ENCODE measurements at regions not wholly inside any gene's neighbourhood (a gene's known extent, or its start where the extent isn't known, plus 50 kb on each side); places are given as distances from the start of the nearest gene placed in this dataset.

DNA sequence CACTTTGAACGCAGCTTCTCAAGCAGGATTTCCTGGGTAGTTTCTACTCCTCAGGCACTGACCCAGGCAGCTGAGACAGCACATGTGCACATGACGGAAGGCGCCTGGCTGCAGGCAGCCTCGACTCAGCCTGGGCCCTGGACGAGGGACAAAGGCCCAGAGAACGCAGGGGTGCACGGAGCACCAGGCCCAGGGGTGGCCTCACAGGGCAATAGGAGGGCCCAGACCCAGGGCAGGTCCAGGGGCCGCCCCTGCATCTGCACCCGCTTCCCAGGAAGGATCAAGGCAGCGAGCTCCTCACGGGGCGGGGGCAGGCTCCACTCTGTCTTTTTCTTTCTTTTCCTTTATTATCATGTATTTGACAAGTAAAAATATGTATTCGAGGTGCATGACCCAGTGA lies 208.4 kb downstream of the BRD1 start:
- Histone ChIP-seq H2AFZ (ENCODE audit: low read depth, low read length, severe bottlenecking) (no peak overlapping the region), H3K27ac (ENCODE audit: low read depth, low read length) (no peak overlapping the region), H3K9me2 (replicated peaks; ENCODE audit: insufficient read depth, low read length) (no peaks in the 10 kb centered on the region), H3K9me3 (ENCODE audit: insufficient read depth, low read length) (no peaks in the 10 kb centered on the region), H4K20me1 (ENCODE audit: low read depth, low read length) (no peaks in the 10 kb centered on the region), H3K27me3 (ENCODE audit: low read length) (no peaks in the 10 kb centered on the region), H3K4me3 (ENCODE audit: insufficient read depth, low read length, poor library complexity, severe bottlenecking) (no peak overlapping the region), H3K4me2 (ENCODE audit: low read depth, low read length, poor library complexity, severe bottlenecking) (no peak overlapping the region), H3F3A (ENCODE audit: insufficient read depth) (no peaks in the 10 kb centered on the region), H3K79me2 (ENCODE audit: insufficient read depth, low read length) (no peaks in the 10 kb centered on the region; the same call in 1 of the 2 replicates), H3K36me3 (ENCODE audit: low read length) (no peaks in the 10 kb centered on the region), H3K9ac (ENCODE audit: low read length) (no peak overlapping the region)
- no peak for TF ChIP-seq EZH2phosphoT487 (conservative IDR thresholded peaks at IDR 0.05; ENCODE audit: low read length)
- TF ChIP-seq, protein P1, sequence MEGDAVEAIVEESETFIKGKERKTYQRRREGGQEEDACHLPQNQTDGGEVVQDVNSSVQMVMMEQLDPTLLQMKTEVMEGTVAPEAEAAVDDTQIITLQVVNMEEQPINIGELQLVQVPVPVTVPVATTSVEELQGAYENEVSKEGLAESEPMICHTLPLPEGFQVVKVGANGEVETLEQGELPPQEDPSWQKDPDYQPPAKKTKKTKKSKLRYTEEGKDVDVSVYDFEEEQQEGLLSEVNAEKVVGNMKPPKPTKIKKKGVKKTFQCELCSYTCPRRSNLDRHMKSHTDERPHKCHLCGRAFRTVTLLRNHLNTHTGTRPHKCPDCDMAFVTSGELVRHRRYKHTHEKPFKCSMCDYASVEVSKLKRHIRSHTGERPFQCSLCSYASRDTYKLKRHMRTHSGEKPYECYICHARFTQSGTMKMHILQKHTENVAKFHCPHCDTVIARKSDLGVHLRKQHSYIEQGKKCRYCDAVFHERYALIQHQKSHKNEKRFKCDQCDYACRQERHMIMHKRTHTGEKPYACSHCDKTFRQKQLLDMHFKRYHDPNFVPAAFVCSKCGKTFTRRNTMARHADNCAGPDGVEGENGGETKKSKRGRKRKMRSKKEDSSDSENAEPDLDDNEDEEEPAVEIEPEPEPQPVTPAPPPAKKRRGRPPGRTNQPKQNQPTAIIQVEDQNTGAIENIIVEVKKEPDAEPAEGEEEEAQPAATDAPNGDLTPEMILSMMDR (IDR thresholded peaks at IDR 0.05; ENCODE audit: insufficient read depth, low read length, poor library complexity, severe bottlenecking), result no peak

DNA sequence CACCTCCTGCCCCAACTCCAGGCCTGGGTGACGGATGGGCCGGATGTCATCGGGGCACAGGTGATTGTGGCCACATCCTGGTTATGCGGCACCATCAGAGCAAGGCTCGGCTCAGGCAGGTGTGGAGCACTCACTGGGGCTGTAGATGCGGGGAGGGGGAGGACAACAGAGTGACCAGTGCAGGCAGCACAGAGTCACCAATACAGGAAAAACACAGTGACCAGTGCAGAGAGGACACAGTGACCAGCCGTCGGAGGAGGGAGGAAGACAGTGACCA lies 209.1 kb downstream of the BRD1 start:
- no peak overlapping the region for H3K27ac ChIP-seq (ENCODE audit: low read depth, low read length)
- H3K4me2 ChIP-seq (ENCODE audit: low read depth, low read length, poor library complexity, severe bottlenecking), result no peak overlapping the region
- no peaks in the 10 kb centered on the region for H3F3A ChIP-seq (ENCODE audit: insufficient read depth)
- no peak overlapping the region for H3K4me3 ChIP-seq (ENCODE audit: insufficient read depth, low read length, poor library complexity, severe bottlenecking)
- no peak overlapping the region for H2AFZ ChIP-seq (ENCODE audit: low read depth, low read length, severe bottlenecking)
- H3K27me3 ChIP-seq (ENCODE audit: low read length), result no peaks in the 10 kb centered on the region
- no peak overlapping the region for H3K9ac ChIP-seq (ENCODE audit: low read length)
- TF ChIP-seq EZH2phosphoT487 (conservative IDR thresholded peaks at IDR 0.05; ENCODE audit: low read length), result no peak
- TF ChIP-seq, protein P1 (IDR thresholded peaks at IDR 0.05; ENCODE audit: insufficient read depth, low read length, poor library complexity, severe bottlenecking), result no peak
- no peaks in the 10 kb centered on the region for H4K20me1 ChIP-seq (ENCODE audit: low read depth, low read length)
- no peaks in the 10 kb centered on the region for H3K9me2 ChIP-seq (replicated peaks; ENCODE audit: insufficient read depth, low read length)
- H3K36me3 ChIP-seq (ENCODE audit: low read length), result no peaks in the 10 kb centered on the region
- no peaks in the 10 kb centered on the region; the same call in 1 of the 2 replicates for H3K79me2 ChIP-seq (ENCODE audit: insufficient read depth, low read length)
- H3K9me3 ChIP-seq (ENCODE audit: insufficient read depth, low read length), result no peaks in the 10 kb centered on the region

DNA sequence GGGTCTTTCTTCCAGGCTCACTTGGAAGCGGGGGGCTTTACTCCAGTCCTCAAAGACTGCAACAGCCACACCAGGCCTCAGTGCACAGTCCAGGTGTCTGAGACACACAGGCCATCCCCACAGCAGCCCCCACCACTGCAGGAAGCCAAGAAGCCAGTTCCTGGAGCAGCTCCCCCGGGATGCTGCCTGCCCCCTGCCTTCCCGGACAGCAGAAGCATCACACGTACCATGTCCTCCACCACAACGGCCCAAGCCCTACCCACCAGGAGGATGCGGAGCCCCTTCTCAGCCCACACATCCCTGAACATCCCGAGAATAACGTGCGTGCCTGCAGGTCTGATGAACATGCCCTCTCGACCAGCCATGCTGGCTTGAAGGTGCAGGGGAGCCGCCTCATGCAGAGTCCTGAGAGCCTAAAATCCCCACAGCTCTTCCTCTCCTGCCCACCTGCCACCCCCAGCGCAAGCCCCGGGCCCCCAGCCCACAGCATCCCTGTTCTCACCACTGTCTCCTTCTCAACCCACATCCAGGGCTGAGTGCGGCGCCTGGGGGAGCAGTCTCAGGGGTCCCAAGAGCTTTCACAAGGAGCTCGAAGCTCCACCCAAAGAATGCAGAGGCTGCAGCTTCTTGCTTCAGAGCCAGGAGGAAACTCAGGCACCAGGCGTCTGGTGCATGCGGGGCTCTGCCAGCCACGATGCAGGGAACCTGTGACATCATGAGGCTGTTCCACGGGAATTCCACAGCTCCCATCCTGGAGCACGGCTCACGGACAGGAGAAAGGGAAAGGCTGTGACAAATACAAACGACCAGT lies 209.6 kb downstream of the BRD1 start:
- no peak overlapping the region for H2AFZ ChIP-seq (ENCODE audit: low read depth, low read length, severe bottlenecking)
- H3K4me2 ChIP-seq (ENCODE audit: low read depth, low read length, poor library complexity, severe bottlenecking), result no peak overlapping the region
- no peak overlapping the region for H3K4me3 ChIP-seq (ENCODE audit: insufficient read depth, low read length, poor library complexity, severe bottlenecking)
- no peak overlapping the region for H3K27ac ChIP-seq (ENCODE audit: low read depth, low read length)
- H3K9ac ChIP-seq (ENCODE audit: low read length), result no peak overlapping the region
- TF ChIP-seq, protein P1 (IDR thresholded peaks at IDR 0.05; ENCODE audit: insufficient read depth, low read length, poor library complexity, severe bottlenecking), result no peak
- TF ChIP-seq EZH2phosphoT487 (conservative IDR thresholded peaks at IDR 0.05; ENCODE audit: low read length), result no peak
- H3K9me3 ChIP-seq (ENCODE audit: insufficient read depth, low read length), result no peaks in the 10 kb centered on the region
- no peaks in the 10 kb centered on the region for H3K36me3 ChIP-seq (ENCODE audit: low read length)
- no peaks in the 10 kb centered on the region; the same call in 1 of the 2 replicates for H3K79me2 ChIP-seq (ENCODE audit: insufficient read depth, low read length)
- no peaks in the 10 kb centered on the region for H3K9me2 ChIP-seq (replicated peaks; ENCODE audit: insufficient read depth, low read length)
- no peaks in the 10 kb centered on the region for H3F3A ChIP-seq (ENCODE audit: insufficient read depth)
- H3K27me3 ChIP-seq (ENCODE audit: low read length), result no peaks in the 10 kb centered on the region
- no peaks in the 10 kb centered on the region for H4K20me1 ChIP-seq (ENCODE audit: low read depth, low read length)
